SKM-1 (cell line): ENCODE measurements at regions not wholly inside any gene's neighbourhood (a gene's known extent, or its start where the extent isn't known, plus 50 kb on each side); places are given as distances from the start of the nearest gene placed in this dataset.

Source experiments
- DNase-seq: peaks from one replicate; lab custom pipeline; 2025; ENCODE audit not compliant: unreplicated experiment; lab: John Stamatoyannopoulos, UW

GRCh38 chr11:79890272-79890671 is 449.4 kb upstream of the TENM4 start:
- DNase-seq = no peak

- DNase-seq = no peak
Measured at GRCh38 chr11:79864882-79865281, 424.1 kb upstream of the TENM4 start.

GRCh38 chr11:79860336-79860735 is 419.5 kb upstream of the TENM4 start:
- DNase-seq = no peak

GRCh38 chr11:79857377-79858214 is 416.8 kb upstream of the TENM4 start:
- no peak for DNase-seq

DNA sequence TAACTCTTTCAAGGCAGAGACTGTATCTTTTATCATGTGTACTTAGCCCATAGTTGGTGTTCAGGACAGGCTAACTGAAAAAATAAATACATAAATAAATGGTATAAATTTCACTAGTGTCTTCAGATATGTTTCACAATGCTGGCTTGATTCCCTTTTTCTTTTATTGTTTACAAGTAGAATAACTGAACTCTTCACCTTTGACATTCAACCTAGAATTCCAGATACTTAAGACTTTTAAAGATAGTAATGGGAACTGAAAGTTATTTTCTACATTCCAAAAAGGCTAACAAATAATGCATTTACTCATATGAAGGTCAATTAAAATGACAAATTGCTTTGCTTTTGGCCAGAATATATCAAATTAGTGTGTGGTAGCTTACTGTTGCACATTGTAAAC is 411.3 kb upstream of the TENM4 start:
- DNase-seq = no peak

- no peak for DNase-seq
Measured at GRCh38 chr11:79845002-79845709, 404.3 kb upstream of the TENM4 start.

GRCh38 chr11:79834015-79834414 is 393.2 kb upstream of the TENM4 start:
- DNase-seq = no peak

DNA sequence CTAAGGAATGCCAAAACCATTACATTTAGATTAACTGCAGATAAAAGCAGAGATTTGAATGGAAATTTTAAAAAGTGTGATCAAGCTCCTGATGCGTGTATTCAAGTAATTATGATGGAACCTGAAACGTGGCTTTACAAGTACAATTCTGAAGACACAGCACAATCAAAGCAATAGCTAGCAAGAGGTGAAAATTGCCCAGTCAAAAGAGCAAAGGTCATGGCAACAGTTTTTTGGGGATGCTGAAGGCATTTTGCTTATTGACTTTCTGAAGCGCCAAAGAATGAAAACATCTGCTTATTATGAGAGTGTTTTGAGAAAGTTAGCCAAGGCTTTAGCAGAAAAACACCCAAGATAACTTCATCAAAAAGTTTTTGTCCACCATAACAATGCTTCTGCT is 389.6 kb upstream of the TENM4 start:
- no peak for DNase-seq

- no peak for DNase-seq
Measured at GRCh38 chr11:79829891-79830290, 389.1 kb upstream of the TENM4 start.

DNA sequence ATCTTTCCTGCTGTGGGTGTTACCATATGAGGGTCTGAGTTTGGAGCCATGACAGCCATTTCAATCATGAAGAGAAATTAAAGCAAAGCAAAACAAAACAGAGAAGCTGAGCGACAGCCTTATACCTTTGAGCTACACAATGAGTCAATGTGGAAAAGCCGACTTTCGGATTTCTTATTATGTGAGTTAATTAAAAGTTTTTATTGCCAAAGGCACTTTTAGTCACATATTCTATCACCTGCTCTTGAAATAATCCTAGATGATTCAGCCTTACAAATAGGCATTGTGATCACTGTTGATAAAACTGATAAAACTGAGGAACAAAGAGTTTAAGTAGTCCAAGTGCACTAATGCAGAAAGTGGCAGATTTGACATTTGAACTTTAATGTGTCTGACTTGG is 381.9 kb upstream of the TENM4 start:
- no peak for DNase-seq

DNA sequence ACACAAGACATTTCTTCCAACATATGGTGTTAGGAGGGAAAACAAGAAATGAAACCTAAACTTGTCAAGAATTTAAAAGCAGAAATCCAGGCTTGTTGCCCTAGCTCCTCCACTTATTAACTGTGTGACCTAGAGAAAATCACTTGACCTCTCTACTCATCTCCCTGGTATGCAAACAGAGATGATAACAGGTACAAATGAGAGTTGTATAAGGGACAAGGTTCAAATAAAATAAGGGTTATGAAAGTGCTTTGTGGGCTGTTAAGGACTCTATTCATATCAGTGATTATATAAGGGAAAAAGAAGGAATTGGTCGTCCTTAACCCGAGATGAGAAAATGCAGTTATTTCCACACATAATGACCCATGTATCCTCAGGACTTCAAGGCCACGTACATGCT is 372.7 kb upstream of the TENM4 start:
- no peak for DNase-seq

DNA sequence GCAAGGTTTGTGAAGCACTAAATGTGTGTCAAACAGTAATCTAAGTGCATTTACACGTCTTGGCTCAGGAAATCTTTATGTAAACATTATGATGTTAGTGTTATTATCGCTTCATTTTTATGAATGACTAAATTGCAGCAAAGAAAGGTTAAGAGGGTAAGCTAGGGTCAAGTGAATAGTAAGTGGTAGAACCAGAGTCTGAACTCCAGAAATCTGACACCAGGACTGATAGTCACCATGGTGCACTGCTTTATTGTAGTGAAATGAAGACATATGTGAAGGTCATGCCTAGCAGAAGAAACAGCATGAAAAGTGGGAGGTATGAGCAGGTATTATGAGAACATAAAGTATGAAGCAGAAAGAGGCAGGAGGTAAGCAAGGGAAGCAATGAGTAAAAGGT is 368.7 kb upstream of the TENM4 start:
- no peak for DNase-seq

DNA sequence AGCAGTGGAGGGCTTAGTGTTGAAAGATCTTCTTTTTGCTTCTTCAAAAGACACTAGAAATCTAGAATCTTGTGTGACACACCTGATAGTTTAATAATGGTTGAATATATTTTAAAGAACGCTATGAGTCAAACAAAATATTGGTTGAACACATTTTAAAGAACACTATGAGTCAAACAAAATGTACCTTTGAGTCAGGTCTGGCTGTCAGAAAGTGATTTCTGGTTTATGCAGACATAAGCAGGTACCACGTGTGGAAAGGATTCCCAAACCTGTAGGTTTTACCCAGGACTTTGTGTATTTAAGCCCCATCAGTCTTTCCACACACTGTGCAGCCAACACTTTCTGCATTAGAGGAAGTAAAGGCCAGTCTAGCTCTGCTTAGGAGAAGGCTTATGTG is 366.7 kb upstream of the TENM4 start:
- DNase-seq = no peak

DNA sequence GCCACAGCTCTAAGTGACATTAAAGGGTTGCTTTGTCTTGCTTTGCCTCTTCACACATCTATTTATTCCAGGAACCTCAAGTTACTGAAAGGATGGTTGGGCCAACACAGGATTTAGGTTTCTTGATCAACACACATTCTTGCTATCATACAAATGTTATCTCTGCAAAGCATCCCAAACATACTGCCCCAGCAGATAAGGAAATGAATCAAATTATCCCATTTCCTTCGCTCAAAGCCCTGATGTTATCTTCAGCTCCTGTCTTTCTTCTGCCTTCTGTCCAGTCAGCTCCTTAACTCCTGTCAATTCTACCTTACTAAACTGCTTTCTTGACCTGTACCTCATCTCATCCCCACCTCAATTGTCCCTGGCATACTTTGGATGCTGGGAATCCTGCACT is 355.9 kb upstream of the TENM4 start:
- no peak for DNase-seq

GRCh38 chr11:79794484-79795393 is 353.9 kb upstream of the TENM4 start:
- no peak for DNase-seq

DNA sequence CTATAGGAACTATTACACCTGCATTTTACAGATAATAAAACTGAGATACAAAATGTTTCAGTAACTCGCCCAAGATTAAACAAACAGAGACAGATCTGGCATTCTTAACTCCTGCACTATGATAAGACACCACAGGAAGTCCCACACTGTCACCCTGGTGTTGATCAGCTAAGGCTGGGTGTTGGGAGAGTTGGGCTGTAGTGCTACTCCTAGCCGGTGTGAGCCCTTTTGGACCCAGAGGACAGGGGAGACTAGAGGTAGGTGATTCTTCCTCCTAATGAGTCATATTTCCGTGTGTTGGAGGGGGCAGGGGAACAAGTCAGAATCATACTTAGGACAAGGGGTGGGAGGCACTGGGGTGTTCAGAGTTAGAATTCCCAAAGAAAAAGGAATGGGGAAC is 353.2 kb upstream of the TENM4 start:
- DNase-seq = no peak

GRCh38 chr11:79786961-79787360 is 346.1 kb upstream of the TENM4 start:
- no peak for DNase-seq

DNA sequence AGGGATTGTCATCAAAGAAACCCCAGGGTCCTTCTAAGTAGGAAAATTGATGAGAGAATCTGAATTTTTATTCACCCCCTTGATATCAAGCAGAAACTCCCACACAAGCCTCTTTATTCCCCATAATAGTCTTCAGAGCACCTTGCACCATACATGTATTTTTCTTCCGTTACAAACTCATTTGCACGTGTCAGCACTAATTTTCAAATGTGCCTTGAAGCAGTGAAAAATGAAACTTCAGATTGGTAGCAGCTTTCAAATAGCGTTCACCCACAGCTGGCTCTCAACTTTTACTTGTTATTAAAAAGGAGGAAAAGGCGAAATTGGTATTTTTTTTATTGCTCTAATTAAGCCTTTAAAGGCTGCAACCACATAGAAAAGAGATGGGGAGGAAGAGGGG is 343.0 kb upstream of the TENM4 start:
- DNase-seq = no peak

GRCh38 chr11:79768343-79768742 is 327.5 kb upstream of the TENM4 start:
- no peak for DNase-seq

DNA sequence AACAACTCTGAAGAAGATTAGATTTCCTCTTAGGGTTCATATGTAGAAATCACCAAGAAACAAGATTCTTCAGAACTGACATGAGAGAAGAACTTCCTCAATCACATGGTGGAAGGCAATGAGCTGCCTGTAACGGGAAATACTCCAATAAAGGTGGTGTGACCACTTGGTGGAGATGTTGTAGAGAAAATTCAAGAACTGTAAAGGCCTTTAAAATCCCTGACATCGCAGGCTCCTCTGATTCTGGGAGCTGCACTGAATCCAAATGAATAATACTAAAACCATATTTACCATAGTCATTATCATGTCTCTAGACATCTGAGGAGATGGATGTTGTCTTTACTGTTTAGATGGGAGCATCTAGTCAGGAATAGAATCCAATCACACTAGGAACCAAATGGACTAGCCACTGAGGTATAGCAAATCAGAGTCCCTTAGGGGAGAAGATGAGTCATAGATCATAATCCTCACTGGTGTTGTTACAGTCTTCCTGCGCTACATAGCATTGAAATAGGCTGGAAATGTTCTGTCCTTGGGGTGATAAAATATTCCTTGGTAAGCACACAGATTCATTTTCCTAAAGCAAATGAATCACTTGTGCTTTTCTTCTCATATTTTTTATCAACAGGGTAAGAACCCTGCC is 321.6 kb upstream of the TENM4 start:
- DNase-seq = no peak

DNA sequence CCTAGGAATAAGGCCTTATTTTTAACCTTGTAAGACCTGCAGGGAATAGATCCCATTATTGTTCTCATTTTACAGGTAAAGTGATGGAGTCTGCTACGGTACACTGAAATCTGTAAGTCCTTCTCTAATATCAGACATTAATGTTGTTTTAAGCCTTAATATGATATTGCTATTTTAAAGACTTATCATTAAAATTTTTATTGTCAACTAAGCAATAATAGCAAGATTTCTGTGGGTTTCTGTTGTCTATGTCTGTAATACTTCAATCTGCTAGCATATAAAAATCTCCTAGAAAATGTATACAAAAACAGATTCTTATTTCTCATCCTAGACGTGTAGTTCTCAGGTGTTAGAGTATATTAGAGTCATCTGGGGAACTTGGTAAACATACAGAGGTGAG is 317.5 kb upstream of the TENM4 start:
- no peak for DNase-seq
